ENCODE measurements at regions not wholly inside any gene's neighbourhood (a gene's known extent, or its start where the extent isn't known, plus 50 kb on each side); places are given as distances from the start of the nearest gene placed in this dataset.

DNA sequence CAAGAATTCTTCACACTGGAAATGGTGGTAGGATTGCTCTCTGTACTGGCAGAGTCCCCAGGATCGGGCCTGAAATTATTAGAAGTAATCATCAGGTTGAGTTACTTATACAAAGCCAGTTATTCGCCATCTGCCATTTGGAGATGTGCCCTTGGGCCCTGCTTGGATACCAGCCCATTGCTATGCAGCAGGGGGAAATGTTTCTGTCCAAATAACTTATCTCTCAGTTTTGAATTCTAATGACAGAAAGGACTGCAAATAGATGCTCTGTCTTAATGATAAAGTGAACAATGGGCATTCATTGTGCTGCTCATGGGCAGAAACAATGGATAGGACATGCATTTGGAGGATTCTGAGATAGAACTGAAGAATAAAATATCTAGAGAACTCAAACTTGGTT, 139.1 kb upstream of the PELI2 start:
- H3K27me3 ChIP-seq (ENCODE audit: insufficient read depth, low read depth) = no peaks in the 10 kb centered on the region
- no peak overlapping the region for H3K9ac ChIP-seq
- H3K4me1 ChIP-seq (ENCODE audit: low read depth, poor library complexity, severe bottlenecking) = no peaks in the 10 kb centered on the region
- H3K79me2 ChIP-seq (ENCODE audit: insufficient read depth, low read depth) = no peaks in the 10 kb centered on the region
- TF ChIP-seq, protein P1, sequence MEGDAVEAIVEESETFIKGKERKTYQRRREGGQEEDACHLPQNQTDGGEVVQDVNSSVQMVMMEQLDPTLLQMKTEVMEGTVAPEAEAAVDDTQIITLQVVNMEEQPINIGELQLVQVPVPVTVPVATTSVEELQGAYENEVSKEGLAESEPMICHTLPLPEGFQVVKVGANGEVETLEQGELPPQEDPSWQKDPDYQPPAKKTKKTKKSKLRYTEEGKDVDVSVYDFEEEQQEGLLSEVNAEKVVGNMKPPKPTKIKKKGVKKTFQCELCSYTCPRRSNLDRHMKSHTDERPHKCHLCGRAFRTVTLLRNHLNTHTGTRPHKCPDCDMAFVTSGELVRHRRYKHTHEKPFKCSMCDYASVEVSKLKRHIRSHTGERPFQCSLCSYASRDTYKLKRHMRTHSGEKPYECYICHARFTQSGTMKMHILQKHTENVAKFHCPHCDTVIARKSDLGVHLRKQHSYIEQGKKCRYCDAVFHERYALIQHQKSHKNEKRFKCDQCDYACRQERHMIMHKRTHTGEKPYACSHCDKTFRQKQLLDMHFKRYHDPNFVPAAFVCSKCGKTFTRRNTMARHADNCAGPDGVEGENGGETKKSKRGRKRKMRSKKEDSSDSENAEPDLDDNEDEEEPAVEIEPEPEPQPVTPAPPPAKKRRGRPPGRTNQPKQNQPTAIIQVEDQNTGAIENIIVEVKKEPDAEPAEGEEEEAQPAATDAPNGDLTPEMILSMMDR (conservative IDR thresholded peaks at IDR 0.05; ENCODE audit: low read depth, low read length) = no peak
- no peak overlapping the region for H3K4me3 ChIP-seq (IDR thresholded peaks at IDR 0.05; ENCODE audit: insufficient read depth, low read depth, low read length)
- H4K20me1 ChIP-seq (ENCODE audit: insufficient read depth) = no peaks in the 10 kb centered on the region
- H3K4me2 ChIP-seq = no peak overlapping the region
- H3K27ac ChIP-seq = no peak overlapping the region
- no peak overlapping the region for H2AFZ ChIP-seq (ENCODE audit: low read depth)
- H3K36me3 ChIP-seq (ENCODE audit: insufficient read depth) = no peaks in the 10 kb centered on the region

DNA sequence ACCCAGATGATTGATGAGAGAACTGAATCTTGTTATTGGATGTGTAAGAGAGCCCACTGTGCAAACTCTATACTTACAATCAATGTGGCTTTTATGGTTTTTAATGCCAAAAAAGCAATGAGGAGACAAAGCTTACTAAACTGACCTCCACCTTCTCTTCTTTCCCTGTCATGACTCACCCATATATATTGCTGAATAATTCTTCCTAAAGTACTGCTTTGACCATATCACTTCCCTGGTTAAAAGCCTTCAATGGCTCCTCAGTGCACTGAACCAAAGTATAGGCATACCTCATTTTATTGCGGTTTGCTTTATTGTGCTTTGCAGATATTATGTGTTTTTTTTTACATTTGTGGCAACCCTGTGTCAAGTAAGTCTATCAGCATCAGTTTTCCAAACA, 138.4 kb upstream of the PELI2 start:
- TF ChIP-seq, protein P1 (conservative IDR thresholded peaks at IDR 0.05; ENCODE audit: low read depth, low read length) = no peak
- Histone ChIP-seq H3K36me3 (ENCODE audit: insufficient read depth) (no peaks in the 10 kb centered on the region), H3K4me2 (no peak overlapping the region), H3K4me3 (IDR thresholded peaks at IDR 0.05; ENCODE audit: insufficient read depth, low read depth, low read length) (no peak overlapping the region), H3K27ac (no peak overlapping the region), H3K4me1 (ENCODE audit: low read depth, poor library complexity, severe bottlenecking) (no peaks in the 10 kb centered on the region), H4K20me1 (ENCODE audit: insufficient read depth) (no peaks in the 10 kb centered on the region), H3K27me3 (ENCODE audit: insufficient read depth, low read depth) (no peaks in the 10 kb centered on the region), H3K79me2 (ENCODE audit: insufficient read depth, low read depth) (no peaks in the 10 kb centered on the region), H2AFZ (ENCODE audit: low read depth) (no peak overlapping the region), H3K9ac (no peak overlapping the region)

DNA sequence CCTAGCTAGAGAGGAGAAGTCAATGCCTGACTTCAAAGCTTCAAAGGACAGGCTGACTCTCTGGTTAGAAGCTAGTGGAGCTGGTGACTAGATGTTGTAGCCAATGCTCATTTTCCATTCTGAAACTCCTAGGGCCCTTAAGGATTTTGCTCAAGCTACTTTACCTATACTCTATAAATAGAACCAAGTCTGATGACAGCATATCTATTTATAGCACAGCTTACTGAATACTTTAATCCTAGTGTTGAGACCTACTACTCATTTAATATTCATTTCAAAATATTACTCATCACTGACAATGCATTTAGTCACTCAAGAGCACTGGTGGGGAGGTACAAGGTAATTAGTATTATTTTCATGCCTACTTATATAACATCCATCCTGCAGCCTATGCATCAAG, 137.2 kb upstream of the PELI2 start:
- H3K4me2 ChIP-seq = no peak overlapping the region
- H3K4me3 ChIP-seq (IDR thresholded peaks at IDR 0.05; ENCODE audit: insufficient read depth, low read depth, low read length) = no peak overlapping the region
- no peaks in the 10 kb centered on the region for H3K79me2 ChIP-seq (ENCODE audit: insufficient read depth, low read depth)
- no peak overlapping the region for H2AFZ ChIP-seq (ENCODE audit: low read depth)
- no peaks in the 10 kb centered on the region for H3K4me1 ChIP-seq (ENCODE audit: low read depth, poor library complexity, severe bottlenecking)
- TF ChIP-seq, protein P1 (conservative IDR thresholded peaks at IDR 0.05; ENCODE audit: low read depth, low read length) = no peak
- H3K27ac ChIP-seq = no peak overlapping the region
- H3K36me3 ChIP-seq (ENCODE audit: insufficient read depth) = no peaks in the 10 kb centered on the region
- no peaks in the 10 kb centered on the region for H3K27me3 ChIP-seq (ENCODE audit: insufficient read depth, low read depth)
- no peaks in the 10 kb centered on the region for H4K20me1 ChIP-seq (ENCODE audit: insufficient read depth)
- no peak overlapping the region for H3K9ac ChIP-seq

DNA sequence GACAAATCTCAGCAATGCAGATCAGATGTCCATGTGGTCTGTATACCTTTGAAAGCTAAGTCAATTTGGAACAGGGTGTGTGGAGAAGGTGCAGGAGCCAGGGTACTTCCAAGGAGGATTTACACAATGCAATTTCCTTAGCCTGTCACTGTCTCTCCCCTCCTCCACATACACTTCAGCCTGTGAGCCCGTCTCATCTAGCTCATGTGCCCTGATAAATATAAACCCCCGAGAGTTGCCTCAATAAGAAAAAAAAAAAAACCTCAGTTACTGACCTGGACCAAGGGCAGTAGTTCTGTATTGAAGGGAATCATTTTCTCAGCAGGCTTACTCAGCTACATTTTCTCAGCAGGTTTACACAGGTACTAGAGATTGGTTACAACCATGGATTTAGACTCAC, 132.1 kb upstream of the PELI2 start:
- Histone ChIP-seq H3K79me2 (ENCODE audit: insufficient read depth, low read depth) (no peaks in the 10 kb centered on the region), H3K36me3 (ENCODE audit: insufficient read depth) (no peaks in the 10 kb centered on the region), H3K4me2 (no peak overlapping the region), H4K20me1 (ENCODE audit: insufficient read depth) (no peaks in the 10 kb centered on the region), H2AFZ (ENCODE audit: low read depth) (no peak overlapping the region), H3K4me1 (ENCODE audit: low read depth, poor library complexity, severe bottlenecking) (no peaks in the 10 kb centered on the region), H3K27me3 (ENCODE audit: insufficient read depth, low read depth) (no peaks in the 10 kb centered on the region), H3K27ac (no peak overlapping the region), H3K9ac (no peak overlapping the region), H3K4me3 (IDR thresholded peaks at IDR 0.05; ENCODE audit: insufficient read depth, low read depth, low read length) (no peak overlapping the region)
- TF ChIP-seq, protein P1 (conservative IDR thresholded peaks at IDR 0.05; ENCODE audit: low read depth, low read length) = no peak

DNA sequence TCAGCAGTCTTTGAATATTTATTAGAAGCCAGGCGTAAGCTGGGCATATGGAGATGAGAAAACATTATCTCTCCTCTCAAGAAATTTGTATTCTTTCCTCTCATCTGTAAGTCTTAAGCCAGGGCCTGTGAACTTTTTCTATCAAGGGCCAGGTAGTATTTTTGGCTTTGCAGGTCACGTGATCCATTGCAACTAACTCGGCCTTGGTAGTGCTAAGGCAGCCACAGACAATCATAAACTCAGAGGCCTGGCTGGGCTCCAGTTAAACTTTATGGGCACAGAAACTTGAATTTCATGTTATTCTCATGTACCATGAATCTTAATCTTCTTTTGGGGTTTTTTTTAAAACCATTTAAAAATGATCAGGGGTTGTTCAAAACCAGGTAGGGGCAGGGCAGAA, 117.4 kb upstream of the PELI2 start:
- Histone ChIP-seq H3K36me3 (ENCODE audit: insufficient read depth) (no peaks in the 10 kb centered on the region), H3K4me2 (no peak overlapping the region), H3K4me3 (IDR thresholded peaks at IDR 0.05; ENCODE audit: insufficient read depth, low read depth, low read length) (no peak overlapping the region), H2AFZ (ENCODE audit: low read depth) (no peak overlapping the region), H3K9ac (no peak overlapping the region), H3K27me3 (ENCODE audit: insufficient read depth, low read depth) (no peaks in the 10 kb centered on the region), H3K4me1 (ENCODE audit: low read depth, poor library complexity, severe bottlenecking) (no peaks in the 10 kb centered on the region), H4K20me1 (ENCODE audit: insufficient read depth) (no peaks in the 10 kb centered on the region), H3K27ac (no peak overlapping the region), H3K79me2 (ENCODE audit: insufficient read depth, low read depth) (no peaks in the 10 kb centered on the region)
- TF ChIP-seq, protein P1 (conservative IDR thresholded peaks at IDR 0.05; ENCODE audit: low read depth, low read length) = no peak

All from KMS-11 (cell line).